Activated CD8-positive, alpha-beta T cell treated with anti-CD3 and anti-CD28 coated beads for 36 hours (primary cell): ENCODE measurements at regions not wholly inside any gene's neighbourhood (a gene's known extent, or its start where the extent isn't known, plus 50 kb on each side); places are given as distances from the start of the nearest gene placed in this dataset.

Experiments
- ATAC-seq: fragments of 200-7000 bp; cut with Tn5 transposase; one replicate; pipeline ENCODE4 v1.10.0; 2021; ENCODE audit warnings: mild to moderate bottlenecking, moderate library complexity
- CTCF ChIA-PET: fragments of 350-600 bp; sonication (Branson Sonifier 250); formaldehyde crosslinking; loops from one replicate; lab custom pipeline; 2021; ENCODE audit warnings: antibody characterized with exemption; lab: Charles Lee
- POLR2A ChIA-PET: fragments of 350-600 bp; sonication (Branson Sonifier 250); formaldehyde crosslinking; loops from one replicate; lab custom pipeline; 2021; ENCODE audit warnings: antibody characterized with exemption; lab: Charles Lee
- DNase-seq: peaks from one replicate; pipeline ENCODE4 v3.0.0-alpha.2; 2020
- H3K27ac Mint-ChIP-seq: one replicate; pipeline ENCODE4 v1.8.0; 2021; ENCODE audit warnings: mild to moderate bottlenecking, mixed read lengths
- H3K27me3 Mint-ChIP-seq: one replicate; pipeline ENCODE4 v1.8.0; 2021; ENCODE audit warnings: mixed read lengths
- H3K36me3 Mint-ChIP-seq: one replicate; pipeline ENCODE4 v1.8.0; 2021; ENCODE audit warnings: low read depth, mixed read lengths
- H3K4me1 Mint-ChIP-seq: one replicate; pipeline ENCODE4 v1.8.0; 2021; ENCODE audit warnings: low read depth, mixed read lengths
- H3K4me3 Mint-ChIP-seq: one replicate; pipeline ENCODE4 v1.8.0; 2021; ENCODE audit warnings: mild to moderate bottlenecking, moderate library complexity, mixed read lengths
- H3K9me3 Mint-ChIP-seq: one replicate; pipeline ENCODE4 v1.8.0; 2021; ENCODE audit warnings: mixed read lengths
- CTCF ChIP-seq: fragments of 200-600 bp; IDR thresholded peaks from one replicate; pipeline ENCODE4 v1.8.0; 2022; ENCODE audit warnings: antibody characterized with exemption, mild to moderate bottlenecking
- intact Hi-C: fragments of 100-400 bp; cut with micrococcal nuclease; formaldehyde crosslinking; loops from one replicate; pipeline ENCODE4 v1.10.0; 2022

DNA sequence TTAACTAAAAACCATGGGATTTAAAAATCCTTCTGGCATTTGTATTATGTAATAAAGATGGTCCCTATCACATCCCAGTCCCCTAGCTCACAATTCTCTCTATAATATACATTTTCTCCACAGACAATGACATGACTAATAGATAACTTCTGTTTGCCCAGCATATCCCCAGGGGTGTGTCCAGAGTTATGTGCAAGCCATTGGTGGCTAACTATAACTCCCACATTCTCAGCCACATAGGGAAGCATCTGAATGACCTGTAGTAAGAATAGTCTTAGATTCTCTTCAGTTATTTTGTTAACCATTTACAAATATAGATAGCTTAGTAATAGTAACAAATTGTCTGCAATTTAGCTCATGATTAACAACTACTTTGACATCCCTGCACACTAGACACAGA, 52.2 kb upstream of the RBSN start:
- intact Hi-C loops, result no loop called here
- no peaks in the 10 kb centered on the region for H3K4me1 Mint-ChIP-seq
- H3K9me3 Mint-ChIP-seq, result no peaks in the 10 kb centered on the region
- ChIA-PET CTCF (no interaction called here), POLR2A (interaction anchor here (0.7 kb wide), 1 partner anchor 440 kb away, joined by 3 read pairs; no protein-coding TSS in a partner anchor)
- ATAC-seq, result no peak
- DNase-seq, result no peak
- no peak overlapping the region for H3K4me3 Mint-ChIP-seq
- no peak for TF ChIP-seq CTCF
- peaks cover 17% of the 10 kb centered on the region for H3K27me3 Mint-ChIP-seq
- no peaks in the 10 kb centered on the region for H3K36me3 Mint-ChIP-seq
- H3K27ac Mint-ChIP-seq, result no peak overlapping the region

GRCh38 chr3:15152184-15152583, 53.2 kb upstream of the RBSN start:
- ChIA-PET CTCF (interaction anchor here (0.7 to 1.2 kb wide), 4 partner anchors 33 to 253 kb away, joined by 3 to 4 read pairs (median 3); no protein-coding TSS in a partner anchor), POLR2A (no interaction called here)
- Mint-ChIP-seq H3K4me3 (no peak overlapping the region), H3K36me3 (no peaks in the 10 kb centered on the region), H3K27ac (no peak overlapping the region), H3K9me3 (no peaks in the 10 kb centered on the region), H3K27me3 (peaks cover 20% of the 10 kb centered on the region), H3K4me1 (no peaks in the 10 kb centered on the region)
- ATAC-seq (no peak), DNase-seq (no peak)
- intact Hi-C loops, result no loop called here
- TF ChIP-seq CTCF, result no peak

GRCh38 chr3:15153103-15153502, 52.9 kb upstream of the CAPN7 start:
- H3K4me3 Mint-ChIP-seq, result no peak overlapping the region
- H3K27me3 Mint-ChIP-seq, result peaks cover 26% of the 10 kb centered on the region
- no peak overlapping the region for H3K27ac Mint-ChIP-seq
- no peak for TF ChIP-seq CTCF
- no peak for DNase-seq
- no peak for ATAC-seq
- intact Hi-C loops, result no loop called here
- H3K36me3 Mint-ChIP-seq, result no peaks in the 10 kb centered on the region
- ChIA-PET CTCF (interaction anchor here (1.0 kb wide), 1 partner anchor 34 kb away, joined by 3 read pairs; no protein-coding TSS in a partner anchor), POLR2A (no interaction called here)
- H3K9me3 Mint-ChIP-seq, result peaks cover 5% of the 10 kb centered on the region
- H3K4me1 Mint-ChIP-seq, result no peaks in the 10 kb centered on the region

- DNase-seq (no peak), ATAC-seq (no peak)
- Mint-ChIP-seq H3K36me3 (no peaks in the 10 kb centered on the region), H3K9me3 (peaks cover 5% of the 10 kb centered on the region), H3K4me3 (no peak overlapping the region), H3K27me3 (peaks cover 22% of the 10 kb centered on the region), H3K4me1 (no peaks in the 10 kb centered on the region), H3K27ac (no peak overlapping the region)
- no peak for TF ChIP-seq CTCF
- intact Hi-C loops, result no loop called here
- ChIA-PET POLR2A (no interaction called here), CTCF (interaction anchor here (1.0 kb wide), 1 partner anchor 49 kb away, joined by 3 read pairs; no protein-coding TSS in a partner anchor)
These were observed 51.7 kb upstream of the CAPN7 start for GRCh38 chr3:15154326-15154725.

DNA sequence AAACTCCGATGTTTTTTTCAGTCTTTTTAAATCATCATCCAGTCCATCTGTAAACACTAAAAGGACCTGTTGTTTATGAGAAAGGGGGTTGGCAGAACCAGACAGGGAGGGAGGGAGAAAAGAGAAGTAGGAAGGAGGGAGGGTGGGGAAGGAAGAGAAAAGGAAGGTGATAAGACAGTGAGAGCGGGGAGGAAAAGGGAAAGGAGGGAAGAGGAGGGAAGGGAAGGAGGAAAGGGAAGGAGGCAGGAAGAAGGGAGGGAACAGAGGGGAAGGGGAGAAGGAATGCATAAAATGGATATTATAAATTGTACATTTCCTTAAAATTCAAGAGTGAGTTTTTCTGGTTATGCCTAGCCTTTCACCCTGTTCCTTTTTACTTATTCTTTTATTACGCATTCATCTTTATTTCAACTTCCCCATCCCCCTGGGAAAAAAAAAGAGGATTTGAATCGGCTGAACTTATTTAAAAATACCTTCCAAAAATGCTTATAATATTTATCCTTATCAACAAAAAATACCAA, 50.1 kb upstream of the CAPN7 start:
- ChIA-PET POLR2A (no interaction called here), CTCF (no interaction called here)
- ATAC-seq (no peak), DNase-seq (no peak)
- peaks cover 7% of the 10 kb centered on the region for H3K4me1 Mint-ChIP-seq
- intact Hi-C loops, result no loop called here
- peaks cover 5% of the 10 kb centered on the region for H3K9me3 Mint-ChIP-seq
- peaks cover 22% of the 10 kb centered on the region for H3K27me3 Mint-ChIP-seq
- no peak for TF ChIP-seq CTCF
- no peak overlapping the region for H3K27ac Mint-ChIP-seq
- H3K4me3 Mint-ChIP-seq, result no peak overlapping the region
- no peaks in the 10 kb centered on the region for H3K36me3 Mint-ChIP-seq
